Astrocyte of the spinal cord (primary cell): ENCODE measurements at regions not wholly inside any gene's neighbourhood (a gene's known extent, or its start where the extent isn't known, plus 50 kb on each side); places are given as distances from the start of the nearest gene placed in this dataset.

Experiments
- DNase-seq: peaks from one replicate; pipeline ENCODE4 v3.0.0; 2011; ENCODE audit warnings: low read depth, low spot score
- H3K4me3 ChIP-seq: 2 replicates; pipeline ENCODE4 v1.5.1; 2011; ENCODE audit warnings: low read depth, mild to moderate bottlenecking, low read length, moderate library complexity
- CTCF ChIP-seq: IDR thresholded peaks from 2 replicates; pipeline ENCODE4 v1.5.1; 2012; ENCODE audit warnings: low read depth, mild to moderate bottlenecking, low read length, inconsistent platforms
- in situ Hi-C: cut with HindIII; loops from 2 replicates; pipeline ENCODE4 v1.10.0; 2017; ENCODE audit warnings: low sequenced_read_pairs

DNA sequence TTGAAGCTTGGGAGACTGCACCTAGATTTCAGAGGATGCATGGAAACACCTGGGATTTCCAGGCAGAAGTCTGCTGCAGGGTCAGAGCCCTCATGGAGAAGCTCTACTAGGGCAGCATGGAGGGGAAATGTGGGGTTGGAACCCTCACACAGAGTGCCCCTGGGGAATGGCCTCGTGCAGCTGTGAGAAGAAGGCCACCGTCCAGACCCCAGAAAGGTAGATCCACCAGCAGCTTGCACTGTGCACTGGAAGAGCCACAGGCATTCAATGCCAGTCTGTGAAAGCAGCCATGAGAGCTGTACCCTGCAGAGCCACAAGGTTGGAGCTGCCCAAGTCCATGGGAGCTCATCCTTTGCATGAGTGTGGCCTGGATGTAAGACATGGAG lies 285.3 kb upstream of the FAM174A start:
- no peak overlapping the region for H3K4me3 ChIP-seq
- in situ Hi-C loops = no loop called here
- TF ChIP-seq CTCF = no peak
- no peak for DNase-seq

GRCh38 chr5:100249211-100249883 lies 285.8 kb upstream of the FAM174A start:
- no peak for DNase-seq
- TF ChIP-seq CTCF = no peak
- H3K4me3 ChIP-seq = no peak overlapping the region
- in situ Hi-C loops = no loop called here

DNA sequence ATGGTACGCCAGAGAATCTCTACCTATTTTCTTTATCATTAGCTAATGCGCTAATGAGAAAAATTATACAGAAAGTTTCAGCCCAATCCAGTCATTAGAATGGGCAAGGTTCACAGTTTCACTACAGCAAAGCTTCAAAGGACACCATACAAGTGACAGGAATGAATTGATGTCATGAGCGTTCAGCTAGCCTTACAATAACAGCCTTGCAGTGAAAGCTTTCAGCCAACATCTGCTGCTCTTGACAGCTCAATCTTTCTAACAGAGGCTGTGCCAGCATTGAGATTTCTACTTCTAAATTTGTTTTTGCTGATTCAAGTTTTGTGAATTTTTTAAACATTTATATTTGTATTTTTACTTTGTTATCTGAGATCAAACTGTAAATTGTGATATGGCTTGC lies 302.4 kb upstream of the FAM174A start:
- TF ChIP-seq CTCF = no peak
- in situ Hi-C loops = no loop called here
- DNase-seq = no peak
- H3K4me3 ChIP-seq = no peak overlapping the region

DNA sequence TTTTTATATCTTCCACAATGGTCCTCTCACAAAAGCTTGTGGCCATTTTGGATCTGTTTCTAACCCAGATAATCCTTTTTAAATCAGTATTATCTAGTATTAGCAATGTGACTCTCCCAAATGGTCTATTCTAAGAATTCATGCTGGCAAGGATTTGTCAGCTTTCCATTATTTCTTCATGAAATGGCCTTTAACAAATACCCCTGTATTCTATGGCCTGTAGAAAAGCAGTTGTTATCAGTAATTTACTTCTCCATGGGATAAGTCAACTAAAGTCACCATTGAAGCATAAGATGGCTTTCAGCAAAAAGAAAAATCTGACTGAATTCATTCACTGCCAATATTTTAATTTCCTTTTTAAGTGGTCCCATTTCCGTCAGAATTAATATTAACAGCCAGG lies 346.4 kb upstream of the FAM174A start:
- in situ Hi-C loops = no loop called here
- DNase-seq = no peak
- TF ChIP-seq CTCF = no peak
- no peak overlapping the region for H3K4me3 ChIP-seq

DNA sequence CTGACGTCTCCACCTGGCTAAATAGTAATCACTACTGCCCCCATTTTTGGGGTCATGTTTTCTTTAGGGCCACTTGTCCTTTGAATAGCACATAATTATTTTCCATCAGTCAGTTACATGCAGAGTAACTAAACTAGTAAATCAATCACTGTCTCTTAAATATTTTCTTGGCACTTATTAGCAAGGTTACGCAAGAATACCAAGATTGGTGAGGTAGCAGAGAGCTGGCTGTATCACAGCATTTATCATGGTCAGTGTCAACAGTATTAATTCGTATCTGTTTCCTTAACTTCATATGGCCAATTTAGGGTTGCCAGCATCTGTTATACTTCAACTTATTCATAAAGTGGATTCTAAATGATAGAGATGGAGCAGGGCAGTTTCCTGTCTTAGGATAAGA lies 346.8 kb upstream of the FAM174A start:
- no peak for TF ChIP-seq CTCF
- no peak for DNase-seq
- in situ Hi-C loops = no loop called here
- H3K4me3 ChIP-seq = no peak overlapping the region

GRCh38 chr5:100186181-100186580 lies 349.0 kb upstream of the FAM174A start:
- DNase-seq = no peak
- no peak for TF ChIP-seq CTCF
- in situ Hi-C loops = no loop called here
- H3K4me3 ChIP-seq = no peak overlapping the region

DNA sequence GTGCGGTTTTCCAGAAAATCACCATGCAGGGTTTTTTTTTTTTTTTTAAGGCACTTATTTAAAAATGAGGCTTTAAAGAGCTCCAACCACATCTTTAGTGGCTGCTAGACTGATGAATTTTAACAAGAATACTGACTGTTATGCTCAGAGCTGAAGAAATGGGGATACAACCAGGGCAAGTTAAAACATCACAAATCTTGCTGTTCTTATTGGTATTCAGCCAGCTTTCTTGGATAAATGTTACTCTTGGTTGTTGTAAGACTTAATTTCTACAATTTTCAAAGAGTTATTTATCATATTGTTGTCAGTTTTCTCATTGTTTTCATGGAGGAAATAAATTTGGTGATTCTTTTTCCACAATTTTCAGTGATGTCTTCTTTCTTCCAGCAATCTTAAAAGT lies 352.8 kb upstream of the FAM174A start:
- DNase-seq = no peak
- in situ Hi-C loops = no loop called here
- H3K4me3 ChIP-seq = no peak overlapping the region
- no peak for TF ChIP-seq CTCF
